Tibial artery (tissue), 4 donors: ENCODE measurements at regions not wholly inside any gene's neighbourhood (a gene's known extent, or its start where the extent isn't known, plus 50 kb on each side); places are given as distances from the start of the nearest gene placed in this dataset.

ENCODE experiments used
- DNase-seq, 2 donors: peaks; one replicate each; pipeline ENCODE4 v3.0.0-alpha.2; 2019
- H3K27ac ChIP-seq, 2 donors: fragments of 200-600 bp; sonication (generic) in 1 of 2; 1 replicate in 1 of 2; 2 replicates in 1 of 2; pipeline ENCODE4 v1.5.1; 2018 to 2019; ENCODE audit warnings: mild to moderate bottlenecking in 1 of 2
- H3K27me3 ChIP-seq, 2 donors: fragments of 200-600 bp; sonication (generic) in 1 of 2; one replicate each; pipeline versions ENCODE4 v1.5.1 to v1.6.0; 2016 to 2019
- H3K36me3 ChIP-seq, 3 donors: fragments of 200-600 bp; sonication (generic) in 2 of 3; one replicate each; pipeline ENCODE4 v1.5.1; 2016 to 2019; ENCODE audit warnings: mild to moderate bottlenecking in 2 of 3
- H3K4me1 ChIP-seq, 4 donors: fragments of 200-600 bp; sonication (generic) in 2 of 4; 1 replicate in 3 of 4; 2 replicates in 1 of 4; pipeline ENCODE4 v1.5.1; 2016 to 2019
- H3K4me3 ChIP-seq, 2 donors: fragments of 200-600 bp; sonication (generic) in 1 of 2; 1 replicate in 1 of 2; 2 replicates in 1 of 2; pipeline ENCODE4 v1.5.1; 2018 to 2019; ENCODE audit warnings: mild to moderate bottlenecking in 2 of 2
- H3K9me3 ChIP-seq, 3 donors: fragments of 200-600 bp; sonication (generic) in 1 of 3; one replicate each; pipeline ENCODE4 v1.5.1; 2016 to 2019
- intact Hi-C: fragments of 100-400 bp; cut with DNase I; formaldehyde crosslinking; loops from one replicate; pipeline ENCODE4 v1.15.0; 2023; ENCODE audit warnings: low total_unique reads
- TF ChIP-seq, protein P1 (sequence below), 2 experiments: fragments of 200-600 bp in 1 of 2; fragments of 450-650 bp in 1 of 2; IDR thresholded peaks; one replicate each; pipeline ENCODE4 v1.5.1; 2017 to 2019; ENCODE audit warnings: antibody characterized with exemption in 2 of 2, mild to moderate bottlenecking in 1 of 2, moderate library complexity in 1 of 2

DNA sequence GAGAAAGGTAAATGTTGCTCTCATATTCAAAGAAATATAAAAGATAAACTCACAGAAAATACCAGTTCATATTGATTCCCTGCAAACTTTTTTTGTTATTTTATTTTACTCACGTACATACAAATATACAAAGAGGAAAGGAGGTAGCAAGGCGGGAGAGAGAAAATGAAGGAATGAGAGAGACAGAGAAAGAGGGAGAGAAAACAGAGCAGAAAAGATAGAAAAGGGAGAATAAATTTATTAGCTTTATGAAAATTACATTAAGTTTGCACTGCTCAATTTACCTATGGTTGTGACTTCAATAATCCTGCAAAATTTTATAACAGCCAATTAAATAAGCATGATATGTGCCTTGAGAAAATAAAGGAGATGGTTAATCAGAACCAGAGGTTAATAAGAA is 274.7 kb upstream of the CITED2 start:
- no peaks in the 10 kb centered on the region for H3K36me3 ChIP-seq
- TF ChIP-seq, protein P1, sequence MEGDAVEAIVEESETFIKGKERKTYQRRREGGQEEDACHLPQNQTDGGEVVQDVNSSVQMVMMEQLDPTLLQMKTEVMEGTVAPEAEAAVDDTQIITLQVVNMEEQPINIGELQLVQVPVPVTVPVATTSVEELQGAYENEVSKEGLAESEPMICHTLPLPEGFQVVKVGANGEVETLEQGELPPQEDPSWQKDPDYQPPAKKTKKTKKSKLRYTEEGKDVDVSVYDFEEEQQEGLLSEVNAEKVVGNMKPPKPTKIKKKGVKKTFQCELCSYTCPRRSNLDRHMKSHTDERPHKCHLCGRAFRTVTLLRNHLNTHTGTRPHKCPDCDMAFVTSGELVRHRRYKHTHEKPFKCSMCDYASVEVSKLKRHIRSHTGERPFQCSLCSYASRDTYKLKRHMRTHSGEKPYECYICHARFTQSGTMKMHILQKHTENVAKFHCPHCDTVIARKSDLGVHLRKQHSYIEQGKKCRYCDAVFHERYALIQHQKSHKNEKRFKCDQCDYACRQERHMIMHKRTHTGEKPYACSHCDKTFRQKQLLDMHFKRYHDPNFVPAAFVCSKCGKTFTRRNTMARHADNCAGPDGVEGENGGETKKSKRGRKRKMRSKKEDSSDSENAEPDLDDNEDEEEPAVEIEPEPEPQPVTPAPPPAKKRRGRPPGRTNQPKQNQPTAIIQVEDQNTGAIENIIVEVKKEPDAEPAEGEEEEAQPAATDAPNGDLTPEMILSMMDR (IDR thresholded peaks at IDR 0.05) = no peak
- no peaks in the 10 kb centered on the region for H3K27me3 ChIP-seq
- H3K9me3 ChIP-seq = no peaks in the 10 kb centered on the region
- no peak overlapping the region for H3K4me3 ChIP-seq
- intact Hi-C loops = no loop called here
- no peak for DNase-seq
- no peak overlapping the region for H3K27ac ChIP-seq
- H3K4me1 ChIP-seq = peaks cover 0 to 4% (median 0%) of the 10 kb centered on the region in 4 donors

DNA sequence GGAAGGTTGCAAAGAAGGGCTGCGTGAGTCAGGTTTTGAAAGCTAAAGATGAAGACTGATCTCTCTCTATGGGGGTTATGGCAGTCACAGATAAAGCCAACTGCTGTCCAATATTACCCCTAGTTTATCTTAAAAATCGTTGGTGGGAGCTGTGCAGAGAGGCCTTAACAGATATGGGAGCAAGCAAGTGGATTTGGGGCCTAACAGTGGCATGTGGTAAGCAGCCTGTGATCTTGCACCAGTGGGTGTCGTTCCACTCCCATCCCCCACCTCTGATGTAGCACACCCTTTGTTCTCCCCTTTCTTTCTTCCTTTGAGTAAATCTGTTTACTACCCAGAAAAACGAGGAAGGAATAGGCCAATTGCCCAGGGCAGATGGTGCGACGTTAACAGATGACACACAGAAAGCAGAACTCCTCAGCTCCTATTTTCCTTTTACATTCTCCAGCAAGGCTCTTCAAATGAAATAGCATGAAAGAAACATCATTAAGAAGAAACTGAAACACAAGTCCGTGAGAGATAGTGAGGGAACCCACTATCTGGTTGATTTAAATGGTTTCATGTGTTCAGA is 274.1 kb upstream of the CITED2 start:
- intact Hi-C loops = no loop called here
- Histone ChIP-seq H3K36me3 (no peaks in the 10 kb centered on the region), H3K27me3 (no peaks in the 10 kb centered on the region), H3K4me1 (peaks cover 0 to 4% (median 0%) of the 10 kb centered on the region in 4 donors), H3K27ac (no peak overlapping the region), H3K9me3 (no peaks in the 10 kb centered on the region), H3K4me3 (no peak overlapping the region)
- TF ChIP-seq, protein P1 (IDR thresholded peaks at IDR 0.05) = no peak
- DNase-seq = no peak

DNA sequence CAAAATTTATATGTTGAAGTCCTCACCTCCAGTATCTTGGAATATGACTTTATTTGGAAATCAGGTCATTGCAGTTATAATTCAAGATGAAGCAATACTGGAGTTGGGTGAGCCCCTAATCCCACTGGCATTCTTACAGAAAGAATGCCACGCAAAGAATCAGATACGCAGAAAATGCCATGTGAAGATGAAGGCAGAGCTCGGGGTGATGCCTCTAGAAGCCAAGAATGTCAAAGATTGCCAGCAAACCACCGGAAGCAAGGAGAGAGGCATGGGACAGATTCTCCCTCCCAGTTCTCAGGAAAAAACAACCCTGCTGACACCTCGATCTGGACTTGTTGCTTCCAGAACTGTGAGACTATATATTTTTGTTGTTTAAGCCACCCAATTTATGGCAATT is 273.4 kb upstream of the CITED2 start:
- intact Hi-C loops = no loop called here
- TF ChIP-seq, protein P1 (IDR thresholded peaks at IDR 0.05) = no peak
- Histone ChIP-seq H3K36me3 (no peaks in the 10 kb centered on the region), H3K9me3 (no peaks in the 10 kb centered on the region), H3K4me1 (peaks cover 0 to 4% (median 0%) of the 10 kb centered on the region in 4 donors), H3K4me3 (no peak overlapping the region), H3K27me3 (no peaks in the 10 kb centered on the region), H3K27ac (no peak overlapping the region)
- DNase-seq = no peak

DNA sequence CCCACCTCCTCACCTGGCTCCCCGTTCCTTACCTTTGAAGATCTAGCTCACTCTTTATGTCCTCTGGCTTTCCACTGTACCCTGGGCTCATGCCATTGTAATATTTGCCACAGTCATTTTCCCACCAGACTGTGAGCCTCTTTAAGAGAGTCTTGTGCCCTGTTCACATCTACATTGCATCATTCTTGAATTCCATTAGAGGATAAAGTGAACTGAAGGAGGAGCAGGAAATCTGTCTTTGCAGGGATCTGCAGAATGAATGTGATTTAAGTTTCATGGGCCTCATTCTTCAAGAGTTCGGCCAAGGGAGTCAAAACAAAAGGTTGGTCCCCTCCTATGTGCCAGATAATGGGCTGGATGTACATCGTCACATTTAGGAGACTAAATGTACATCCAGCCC is 272.6 kb upstream of the CITED2 start:
- Histone ChIP-seq H3K9me3 (no peaks in the 10 kb centered on the region), H3K4me3 (no peak overlapping the region), H3K27me3 (no peaks in the 10 kb centered on the region), H3K36me3 (no peaks in the 10 kb centered on the region), H3K4me1 (peaks cover 0 to 4% (median 0%) of the 10 kb centered on the region in 4 donors), H3K27ac (no peak overlapping the region)
- DNase-seq = no peak
- intact Hi-C loops = no loop called here
- TF ChIP-seq, protein P1 (IDR thresholded peaks at IDR 0.05) = no peak

DNA sequence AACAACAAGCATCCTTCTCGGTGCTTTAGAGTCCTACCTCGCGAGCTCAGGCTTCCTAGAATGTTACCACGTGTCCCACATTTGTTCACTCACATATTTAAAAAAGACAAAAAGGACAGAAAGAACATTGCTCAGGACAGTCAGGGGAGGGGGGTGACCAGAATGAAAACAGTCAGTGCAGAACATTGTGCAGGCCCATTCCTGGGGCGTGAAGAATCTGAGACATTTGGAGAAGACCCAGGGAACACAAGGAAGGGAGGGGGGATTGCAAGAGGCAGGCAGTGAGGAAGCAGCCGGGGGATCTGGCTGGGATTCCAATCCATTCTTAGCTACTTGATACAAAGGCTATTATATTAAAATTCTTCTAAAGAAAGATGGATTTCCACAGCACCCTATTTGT is 270.4 kb upstream of the CITED2 start:
- Histone ChIP-seq H3K4me1 (peaks cover 0 to 4% (median 0%) of the 10 kb centered on the region in 4 donors), H3K4me3 (no peak overlapping the region), H3K36me3 (no peaks in the 10 kb centered on the region), H3K9me3 (no peaks in the 10 kb centered on the region), H3K27me3 (no peaks in the 10 kb centered on the region), H3K27ac (no peak overlapping the region)
- TF ChIP-seq, protein P1 (IDR thresholded peaks at IDR 0.05) = no peak
- DNase-seq = no peak
- intact Hi-C loops = no loop called here

DNA sequence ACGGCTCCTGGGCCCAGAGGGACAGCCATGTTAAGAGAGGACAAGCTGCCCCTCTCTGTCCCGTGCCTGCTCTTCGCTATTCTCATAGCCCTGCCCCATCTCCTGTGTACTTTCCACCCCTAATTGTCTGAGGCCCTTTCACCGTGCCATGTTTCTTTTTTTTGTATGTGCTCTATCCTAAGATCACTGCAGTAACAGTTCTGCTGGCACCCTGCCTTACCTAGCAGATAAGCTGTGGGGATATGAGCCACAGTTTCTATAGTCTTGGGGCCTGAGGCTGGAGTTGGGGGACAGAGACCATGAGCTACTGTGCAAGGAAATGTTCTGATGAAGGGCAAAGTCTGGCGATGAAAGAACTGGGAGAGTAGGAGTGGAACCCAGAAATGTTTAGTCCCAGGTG is 269.5 kb upstream of the CITED2 start:
- Histone ChIP-seq H3K36me3 (no peaks in the 10 kb centered on the region), H3K9me3 (no peaks in the 10 kb centered on the region), H3K27me3 (no peaks in the 10 kb centered on the region), H3K27ac (no peak overlapping the region), H3K4me3 (no peak overlapping the region), H3K4me1 (peaks cover 0 to 4% (median 0%) of the 10 kb centered on the region in 4 donors)
- intact Hi-C loops = no loop called here
- TF ChIP-seq, protein P1 (IDR thresholded peaks at IDR 0.05) = no peak
- no peak for DNase-seq
